ENCODE measurements at regions not wholly inside any gene's neighbourhood (a gene's known extent, or its start where the extent isn't known, plus 50 kb on each side); places are given as distances from the start of the nearest gene placed in this dataset.

DNA sequence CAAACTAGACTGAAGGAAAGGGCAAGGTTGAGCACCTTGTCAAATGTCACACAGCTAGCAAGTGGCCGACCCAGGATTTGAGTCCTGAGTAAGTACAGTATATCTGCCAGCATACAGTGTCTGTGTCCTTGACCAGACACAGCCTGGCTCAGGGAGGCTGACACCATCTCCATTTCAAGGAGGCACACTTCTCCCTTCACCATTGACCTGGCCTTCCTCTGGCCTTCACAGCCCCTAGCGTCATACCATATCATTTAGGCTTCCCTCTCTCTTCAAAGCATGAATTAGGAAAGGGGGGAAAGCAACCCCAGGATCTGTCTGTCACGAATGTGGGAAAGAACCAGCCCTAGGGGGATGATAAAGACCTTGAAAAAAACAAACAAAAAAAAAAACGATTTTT is 155.6 kb downstream of the PLPP3 start:
- ChIA-PET POLR2A (no interaction called here), CTCF (interaction anchor here (0.7 kb wide), 1 partner anchor 1063 kb away, joined by 3 read pairs; no protein-coding TSS in a partner anchor)

DNA sequence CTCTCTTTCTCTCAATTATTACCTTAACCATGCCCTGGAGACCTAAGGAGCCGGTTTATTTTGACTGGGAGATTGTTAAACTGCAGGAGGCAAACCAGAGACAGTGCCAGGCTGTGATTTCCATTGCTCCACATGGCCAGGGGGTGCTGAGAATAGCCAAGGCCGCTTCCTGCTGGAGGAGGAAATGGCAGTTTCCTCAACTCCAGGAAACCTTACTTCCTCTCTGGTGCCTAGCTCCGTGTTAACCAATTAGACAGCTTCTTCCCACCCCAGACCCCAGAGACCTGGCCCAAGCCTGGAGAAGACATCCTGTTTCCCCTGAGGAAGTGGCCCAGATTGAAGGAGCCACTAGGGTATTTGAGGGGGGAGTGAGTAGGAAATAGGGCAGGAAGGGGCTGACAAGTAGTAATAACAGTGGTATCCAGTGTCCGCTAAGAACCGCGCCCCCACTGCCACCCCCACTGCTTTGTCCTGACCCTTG is 161.2 kb downstream of the PLPP3 start:
- CTCF ChIA-PET, result no interaction called here
- POLR2A ChIA-PET, result no interaction called here

DNA sequence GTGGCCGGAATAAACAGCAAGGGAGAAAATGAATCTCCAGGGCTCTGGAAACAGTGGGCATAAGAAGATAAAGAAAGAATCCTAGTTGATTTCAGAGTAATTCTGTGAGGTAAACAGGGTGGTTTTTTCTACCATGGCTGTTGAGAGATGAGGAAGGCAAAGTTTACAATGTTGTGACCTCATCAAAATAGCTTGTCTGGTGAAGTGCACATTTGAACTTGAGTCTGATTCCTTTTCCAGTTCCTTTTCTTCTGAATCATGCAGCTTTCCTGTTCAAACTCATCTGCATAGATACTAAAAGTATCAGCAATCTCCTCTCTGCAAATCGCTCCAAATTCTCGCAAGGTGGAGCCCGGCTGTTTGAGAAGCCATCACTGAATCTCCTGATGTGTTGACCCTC is 161.7 kb downstream of the PLPP3 start:
- POLR2A ChIA-PET, result no interaction called here
- CTCF ChIA-PET, result no interaction called here

DNA sequence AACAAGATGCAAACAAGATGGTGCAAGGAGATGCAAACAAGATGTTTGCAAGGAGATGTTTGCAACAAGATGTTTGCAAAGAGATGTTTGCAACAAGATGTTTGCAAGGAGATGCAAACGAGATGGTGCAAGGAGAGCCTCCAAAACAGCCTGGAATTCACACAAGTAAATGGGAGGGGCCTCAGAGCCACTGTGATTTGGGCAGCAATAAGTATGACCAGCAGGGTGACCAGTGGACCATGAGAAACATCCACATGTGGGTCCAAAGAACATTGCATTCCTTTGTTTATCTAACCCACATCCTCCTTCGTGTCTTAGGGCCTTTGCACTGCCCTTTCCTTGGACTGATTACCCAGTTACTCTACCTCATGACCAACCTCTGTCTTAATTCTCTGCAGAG is 162.9 kb downstream of the PLPP3 start:
- POLR2A ChIA-PET, result no interaction called here
- CTCF ChIA-PET, result no interaction called here

DNA sequence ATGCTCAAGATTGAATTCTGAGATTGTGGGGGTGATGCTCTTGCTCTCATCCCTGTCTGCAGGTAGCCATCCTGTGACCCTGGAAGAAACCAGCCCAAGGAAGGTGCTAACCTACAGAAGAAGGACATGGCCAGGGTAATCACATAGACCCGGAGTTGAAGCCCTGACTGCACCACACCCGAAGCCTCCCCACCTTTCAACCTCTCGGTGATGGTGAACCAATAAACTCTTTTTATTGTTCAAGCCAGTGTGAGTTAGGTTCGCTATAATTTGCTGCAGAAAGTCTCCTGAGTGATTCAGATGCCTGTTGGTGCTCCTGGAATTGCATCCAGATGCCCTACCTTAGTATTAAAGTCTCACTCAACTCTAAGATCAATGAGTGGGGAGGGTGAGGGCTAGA is 163.6 kb downstream of the PLPP3 start:
- POLR2A ChIA-PET, result no interaction called here
- CTCF ChIA-PET, result no interaction called here

DNA sequence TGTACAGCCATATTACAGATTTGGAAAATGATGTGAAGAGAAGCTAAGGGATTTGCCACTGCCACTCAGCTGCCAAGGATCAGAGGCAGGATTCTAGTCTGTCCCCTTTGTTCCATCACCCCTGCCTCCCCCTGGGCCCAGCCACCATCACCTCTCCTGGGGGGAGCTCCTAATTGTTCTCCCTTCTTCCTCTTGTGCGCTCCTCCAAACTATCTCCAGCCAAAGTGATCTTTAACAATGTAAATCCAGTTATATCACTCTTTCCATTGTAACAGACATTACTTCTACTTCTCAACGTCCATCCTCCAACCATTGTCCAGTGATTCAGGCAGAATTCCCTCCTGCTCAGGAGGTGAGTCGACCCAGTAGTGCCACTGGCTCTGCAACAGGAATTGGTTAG is 164.1 kb downstream of the PLPP3 start:
- ChIA-PET CTCF (no interaction called here), POLR2A (no interaction called here)

DNA sequence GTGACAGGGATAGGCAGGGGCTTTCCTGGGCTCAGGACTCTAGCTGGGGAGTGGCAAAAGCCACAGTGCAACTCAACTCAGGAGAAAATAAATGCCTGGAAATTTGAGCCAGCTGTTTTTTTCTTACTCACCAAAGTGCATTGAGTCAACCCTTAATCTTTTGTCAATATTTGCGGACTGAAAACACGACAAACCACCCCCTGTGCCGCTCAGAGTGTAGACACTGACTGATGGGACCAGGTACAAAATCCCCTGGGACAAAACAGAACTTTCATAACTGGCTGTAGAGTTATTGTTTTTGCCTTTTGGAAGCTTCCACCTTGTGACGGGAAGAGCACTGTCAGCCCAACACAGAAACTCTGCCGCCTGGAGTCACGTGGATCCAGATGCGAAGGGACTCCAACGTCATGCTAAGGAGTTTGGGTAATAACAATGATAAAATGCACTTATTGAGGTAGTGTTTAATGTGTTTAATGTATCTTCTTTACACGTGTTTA is 164.6 kb downstream of the PLPP3 start:
- ChIA-PET CTCF (no interaction called here), POLR2A (no interaction called here)

DNA sequence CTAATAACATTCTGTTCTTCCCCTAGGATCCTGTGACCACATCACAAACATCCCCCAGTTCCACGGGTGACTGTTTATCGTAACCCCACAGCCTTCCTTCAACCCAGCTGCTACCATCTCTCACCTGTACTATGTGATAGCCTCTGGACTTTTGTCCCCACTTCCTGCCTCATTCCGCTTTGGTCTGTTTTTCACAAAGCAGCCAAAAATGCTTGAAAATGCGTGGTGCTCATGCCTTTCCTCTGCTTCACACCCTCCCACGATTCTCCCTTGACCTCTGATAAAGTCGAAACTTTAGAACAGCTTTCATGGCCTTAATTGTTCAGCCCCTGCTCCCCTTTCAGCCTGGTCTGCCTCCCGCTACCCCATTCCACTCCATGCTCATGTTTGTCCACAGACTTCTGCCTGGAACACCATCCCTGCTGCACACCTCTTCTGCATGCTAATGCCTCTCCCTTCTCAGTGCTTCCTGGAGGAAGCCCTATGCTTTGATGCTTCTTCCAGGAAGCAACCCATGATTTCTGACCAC is 165.6 kb downstream of the PLPP3 start:
- CTCF ChIA-PET, result no interaction called here
- POLR2A ChIA-PET, result no interaction called here

DNA sequence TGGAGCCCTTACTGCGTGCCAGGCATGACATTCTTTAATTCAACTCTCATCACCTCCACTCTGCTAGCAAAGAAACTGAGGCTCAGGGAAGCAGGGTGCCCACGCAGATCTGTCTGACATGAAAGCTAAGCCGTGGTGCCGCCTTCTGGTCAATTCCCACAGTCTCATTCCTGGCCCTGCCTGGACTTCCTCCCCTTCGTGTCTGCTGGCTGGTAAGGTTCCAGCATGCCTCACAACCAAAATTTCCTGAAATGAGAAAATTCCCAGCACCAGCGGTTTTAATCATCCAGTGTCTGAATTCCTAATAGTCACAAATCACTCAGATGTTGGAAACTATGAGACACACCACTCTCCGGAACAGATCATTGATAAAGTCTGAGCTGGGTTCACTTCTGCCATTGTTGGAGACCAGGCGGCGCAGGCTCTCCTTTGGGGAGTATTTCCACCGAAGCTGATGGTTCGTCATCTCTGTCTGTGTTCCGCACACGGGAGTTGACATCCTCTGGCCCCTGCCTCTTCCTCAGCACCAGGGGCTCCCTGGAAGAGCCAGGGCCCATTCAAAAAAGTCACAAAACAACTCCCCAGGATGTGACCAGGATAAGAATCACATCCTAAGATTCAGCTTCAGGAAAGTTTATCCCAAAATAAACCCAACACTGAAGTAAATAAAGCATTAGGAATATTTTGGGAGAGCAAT is 167.7 kb downstream of the PLPP3 start:
- CTCF ChIA-PET, result no interaction called here
- POLR2A ChIA-PET, result no interaction called here

DNA sequence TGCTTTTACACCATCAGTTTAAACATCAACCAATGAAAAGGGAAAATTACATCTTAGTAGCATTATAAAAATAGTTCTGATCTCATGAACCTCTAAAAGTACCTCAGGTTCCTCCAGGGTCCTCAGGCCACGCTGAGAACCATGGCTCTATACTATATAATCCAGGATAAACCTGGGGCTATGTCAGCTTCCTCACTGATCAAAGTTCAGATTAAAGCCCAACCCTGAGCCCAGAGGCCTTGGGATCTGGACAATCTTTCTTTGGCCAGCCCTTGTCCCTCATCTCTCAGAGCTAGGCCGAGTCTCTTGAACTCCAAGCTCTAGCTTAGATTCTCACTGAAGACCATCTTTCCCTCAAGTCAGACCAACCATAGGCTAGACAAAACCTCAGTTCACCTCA is 168.3 kb downstream of the PLPP3 start:
- ChIA-PET CTCF (no interaction called here), POLR2A (no interaction called here)

DNA sequence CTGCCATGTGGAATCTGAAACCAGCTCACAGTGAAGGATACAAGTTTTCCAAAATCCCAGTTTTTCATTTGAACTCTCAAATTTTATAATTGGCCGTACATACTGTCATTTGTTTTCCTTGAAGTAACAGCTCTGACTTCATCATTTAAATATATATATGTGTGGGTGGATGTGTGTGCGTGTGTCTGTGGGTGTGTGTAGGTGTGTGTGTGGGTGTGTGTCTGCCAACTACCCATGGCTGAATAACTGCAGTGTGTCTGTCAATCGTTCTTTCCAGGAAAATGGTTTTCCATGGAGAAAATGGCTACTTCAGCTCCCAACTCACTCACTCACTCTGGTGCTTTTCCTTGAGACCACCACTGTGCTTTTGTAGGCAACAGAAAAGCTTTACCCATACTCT is 169.0 kb downstream of the PLPP3 start:
- CTCF ChIA-PET, result no interaction called here
- POLR2A ChIA-PET, result no interaction called here

DNA sequence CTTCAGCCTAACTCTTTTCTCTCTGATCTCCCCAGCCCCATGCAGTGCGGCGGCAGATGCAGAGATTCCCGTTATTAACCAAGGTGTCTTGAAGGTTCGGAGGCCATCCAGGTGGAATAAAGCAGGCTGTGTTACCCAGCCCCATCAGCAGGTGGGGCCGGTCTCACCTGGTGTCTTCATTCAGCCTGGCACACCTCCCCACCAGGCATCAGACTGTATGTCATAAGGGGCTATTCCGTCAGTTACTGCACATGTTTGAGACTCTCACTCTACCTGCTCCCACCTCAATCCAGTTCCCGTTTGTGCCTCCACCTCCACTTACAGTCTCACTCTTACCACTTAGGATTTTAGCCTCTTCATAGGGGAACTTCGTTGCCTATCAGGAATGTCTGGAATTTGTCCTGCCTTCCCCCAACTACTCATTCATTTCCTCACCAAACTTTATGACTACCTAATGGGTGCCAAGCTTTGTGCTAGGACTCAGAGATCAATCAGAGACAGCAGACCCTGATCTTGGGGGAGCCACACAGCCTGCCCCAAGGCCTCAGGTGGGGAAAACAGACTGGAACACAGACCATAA is 170.2 kb downstream of the PLPP3 start:
- ChIA-PET CTCF (no interaction called here), POLR2A (no interaction called here)

DNA sequence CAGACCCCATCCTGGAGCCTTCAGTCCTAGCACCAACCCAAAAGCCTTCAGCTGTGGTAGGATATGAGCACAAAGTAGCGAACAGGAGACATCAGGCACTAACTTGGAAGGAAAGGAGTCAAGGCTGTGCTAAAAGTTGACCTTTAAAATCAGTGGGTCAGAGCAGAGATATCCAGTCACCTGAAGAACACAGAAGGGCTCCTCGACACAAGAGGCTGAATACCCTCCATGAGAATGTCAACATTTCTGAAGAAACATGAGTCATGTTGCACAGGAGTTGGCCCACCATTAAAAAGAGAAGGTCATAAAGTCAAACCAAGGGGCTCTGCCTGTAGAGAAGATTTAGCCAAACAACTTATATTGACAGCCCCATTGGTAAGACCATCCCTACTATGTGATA is 172.5 kb downstream of the PLPP3 start:
- ChIA-PET CTCF (no interaction called here), POLR2A (no interaction called here)

DNA sequence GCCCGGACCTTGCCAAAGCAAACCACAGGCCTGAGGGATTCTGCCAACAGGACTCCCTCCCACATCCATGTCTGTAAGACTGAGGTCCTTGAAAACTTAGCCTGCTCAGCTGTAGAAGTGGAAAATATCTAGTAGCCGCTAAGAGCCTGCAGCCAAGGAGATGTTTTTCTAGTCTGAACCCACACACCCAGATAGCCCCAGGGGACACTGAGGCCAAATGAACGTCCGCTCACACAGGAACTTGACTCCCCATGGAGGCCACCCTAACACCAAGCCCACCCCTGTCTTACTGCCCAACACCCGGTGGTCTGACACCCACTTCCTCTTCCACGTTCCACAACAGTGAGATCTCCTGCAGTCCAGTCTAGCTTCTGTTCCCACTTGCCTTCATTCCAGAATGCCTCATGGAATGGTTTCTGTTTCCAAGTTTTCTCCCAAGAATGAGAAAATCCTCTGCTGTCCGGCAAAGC is 174.8 kb downstream of the PLPP3 start:
- CTCF ChIA-PET, result no interaction called here
- POLR2A ChIA-PET, result no interaction called here

DNA sequence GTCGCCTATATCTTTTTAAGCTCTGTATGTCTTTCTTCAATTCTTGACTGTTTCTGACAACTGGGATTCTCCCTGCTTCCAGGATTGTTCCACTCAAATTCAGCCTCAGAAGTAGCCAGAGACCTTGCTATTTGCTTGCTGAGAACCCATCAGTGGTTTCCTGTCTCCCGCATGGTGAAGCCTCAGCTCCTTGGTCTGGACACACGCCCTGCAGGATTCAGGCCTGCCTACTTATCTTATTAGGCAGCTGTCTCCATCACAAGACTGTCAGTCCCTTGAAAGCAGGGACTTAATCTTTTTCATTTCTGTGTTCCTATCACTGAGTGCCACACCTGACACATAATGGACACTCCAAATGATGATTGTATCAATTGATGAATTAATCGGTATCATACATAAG is 175.3 kb downstream of the PLPP3 start:
- CTCF ChIA-PET, result no interaction called here

DNA sequence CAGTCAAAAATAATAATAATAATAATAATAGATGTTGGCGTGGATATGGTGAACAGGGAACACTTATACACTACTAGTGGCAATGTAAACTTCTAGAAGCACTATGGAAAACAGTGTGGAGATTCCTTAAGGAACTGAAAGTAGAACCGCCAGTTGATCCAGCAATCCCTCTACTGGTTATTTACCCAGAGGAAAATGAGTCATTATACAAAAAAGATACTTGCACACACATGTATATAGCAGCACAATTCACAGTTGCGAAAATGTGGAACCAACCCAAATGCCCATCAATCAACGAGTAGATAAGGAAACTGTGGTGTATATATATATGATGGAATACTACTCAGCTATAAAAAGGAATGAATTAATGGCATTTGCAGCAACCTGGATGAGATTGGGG is 176.0 kb downstream of the PLPP3 start:
- CTCF ChIA-PET, result no interaction called here

More for the DNA sequence above, 175.3 kb downstream of the PLPP3 start:
- POLR2A ChIA-PET, result no interaction called here

DNA sequence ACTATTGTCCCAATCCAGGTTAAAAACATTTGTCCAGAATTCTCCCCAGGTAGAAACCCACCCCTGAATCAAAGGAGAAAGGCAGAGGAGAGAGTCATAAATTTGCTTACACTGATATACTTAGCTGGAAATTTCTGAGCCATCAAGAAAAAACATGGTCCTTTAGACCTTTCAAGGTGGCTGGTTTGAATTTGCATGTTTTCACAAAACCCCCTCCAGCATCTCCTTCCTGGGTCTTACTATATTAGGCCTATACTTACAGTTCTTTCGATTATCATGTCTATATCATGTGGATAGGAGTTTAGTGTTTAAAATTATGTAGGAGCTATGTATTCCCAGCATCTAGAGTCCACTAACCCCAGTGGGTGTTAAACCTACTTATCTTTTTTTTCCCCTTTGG is 178.2 kb downstream of the PLPP3 start:
- POLR2A ChIA-PET, result no interaction called here

More for the DNA sequence above, 176.0 kb downstream of the PLPP3 start:
- POLR2A ChIA-PET, result no interaction called here

DNA sequence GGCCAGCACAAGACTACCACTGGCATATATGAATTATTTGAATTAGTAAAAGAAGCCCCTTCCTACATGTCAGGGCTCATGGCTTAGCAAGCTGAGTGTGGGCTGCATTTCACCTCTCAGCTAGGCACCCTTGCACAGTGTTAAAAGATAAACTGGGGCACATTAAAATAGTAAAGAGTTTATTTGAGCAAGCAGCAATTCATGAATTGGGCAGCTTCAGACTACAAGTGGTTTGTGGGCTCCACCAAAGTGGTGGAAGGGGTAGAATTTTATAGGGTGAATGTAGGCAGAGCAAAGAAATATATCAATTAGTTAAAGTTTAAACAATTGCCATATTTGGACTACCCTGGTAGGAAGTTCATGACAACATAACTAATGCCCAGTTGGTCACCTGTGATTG is 178.8 kb downstream of the PLPP3 start:
- ChIA-PET POLR2A (no interaction called here), CTCF (no interaction called here)

More for the DNA sequence above, 178.2 kb downstream of the PLPP3 start:
- CTCF ChIA-PET, result no interaction called here

DNA sequence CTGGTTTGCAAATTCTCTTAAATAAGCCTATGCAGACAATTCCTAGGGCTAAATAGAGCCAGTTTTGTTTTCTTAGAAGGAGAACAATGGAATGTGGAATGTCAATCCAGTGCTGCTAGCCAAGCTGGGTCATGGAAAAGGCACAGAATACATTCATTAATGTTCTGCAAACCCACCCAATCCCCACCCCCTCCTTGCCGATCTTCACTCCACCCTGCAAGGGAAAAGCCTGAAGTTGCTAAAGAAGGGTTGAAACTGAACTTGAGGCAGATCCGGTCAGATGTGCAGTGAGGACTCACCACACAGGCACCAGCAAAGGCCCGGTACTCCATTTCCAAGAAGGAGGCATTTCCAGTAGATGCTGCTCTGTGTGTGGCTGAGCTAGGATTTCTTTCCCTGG is 179.6 kb downstream of the PLPP3 start:
- POLR2A ChIA-PET, result no interaction called here
- CTCF ChIA-PET, result no interaction called here

DNA sequence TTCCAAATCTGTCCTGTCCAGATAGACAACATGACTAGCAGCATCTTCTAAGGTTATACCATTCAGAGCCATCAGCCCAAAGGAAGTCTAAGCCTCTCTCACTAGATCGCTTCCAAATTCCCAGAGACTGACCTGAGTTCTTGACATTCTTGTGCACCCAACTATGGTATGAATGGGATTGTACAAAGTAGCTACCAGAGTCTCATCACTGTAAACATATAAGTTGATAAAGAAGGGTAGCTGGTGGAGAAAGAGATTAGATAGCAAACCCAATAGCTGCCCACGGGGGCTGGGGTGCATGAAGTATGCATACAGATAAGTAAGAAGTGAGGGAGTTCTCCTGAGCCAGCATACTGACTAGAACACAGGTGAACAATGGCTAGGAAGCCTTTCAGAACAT is 180.0 kb downstream of the PLPP3 start:
- CTCF ChIA-PET, result no interaction called here

DNA sequence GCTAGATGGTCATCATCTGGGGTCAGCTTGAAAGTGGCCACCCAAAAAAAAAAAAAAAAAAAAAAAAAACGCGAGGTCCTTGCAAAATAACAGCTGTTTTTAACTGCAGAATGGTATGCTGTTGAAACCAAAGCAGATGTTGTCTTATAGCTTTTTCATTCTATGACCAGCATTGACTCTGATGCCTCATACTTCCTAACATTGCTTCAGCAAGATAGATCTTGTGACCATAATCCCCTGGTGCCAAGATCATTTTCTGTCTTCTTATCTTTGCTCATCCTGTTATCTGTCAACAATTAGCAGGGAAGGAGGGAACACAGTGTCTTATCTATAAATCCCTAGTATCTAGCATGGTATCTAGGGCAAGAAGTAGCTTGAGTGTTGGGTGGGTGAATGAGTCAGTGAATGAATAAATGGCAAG is 181.5 kb downstream of the PLPP3 start:
- POLR2A ChIA-PET, result no interaction called here
- CTCF ChIA-PET, result no interaction called here

More for the DNA sequence above, 180.0 kb downstream of the PLPP3 start:
- POLR2A ChIA-PET, result no interaction called here

DNA sequence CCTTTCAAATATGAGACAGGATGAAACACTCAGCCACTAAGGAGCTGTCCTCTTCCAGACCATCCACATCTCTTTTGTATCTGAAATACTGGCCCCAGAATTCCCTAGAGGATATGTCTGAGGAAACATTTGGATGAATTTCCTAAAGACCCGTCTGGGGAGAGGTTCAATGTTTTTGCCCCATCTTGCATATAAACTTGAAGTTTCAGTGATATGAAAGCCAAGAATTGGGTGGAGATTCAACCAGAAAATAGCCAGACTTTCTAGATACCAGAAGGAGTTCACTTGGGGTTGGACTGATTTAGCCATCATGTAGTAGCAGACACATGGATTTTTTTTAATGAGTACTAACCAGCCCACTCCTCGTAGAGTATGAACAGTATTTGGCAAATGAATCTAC is 182.0 kb downstream of the PLPP3 start:
- CTCF ChIA-PET, result no interaction called here
- POLR2A ChIA-PET, result no interaction called here

Measured in activated CD8-positive, alpha-beta memory T cell treated with anti-CD3 and anti-CD28 coated beads for 36 hours (primary cell).